DND-41 (cell line): ENCODE measurements at regions not wholly inside any gene's neighbourhood (a gene's known extent, or its start where the extent isn't known, plus 50 kb on each side); places are given as distances from the start of the nearest gene placed in this dataset.

Experiments
- EZH2 ChIP-seq: IDR thresholded peaks from 3 replicates; pipeline ENCODE4 v1.6.1; 2012; ENCODE audit warnings: borderline replicate concordance, low read depth, mild to moderate bottlenecking, moderate library complexity, low read length, inconsistent platforms; ENCODE audit not compliant: severe bottlenecking
- TF ChIP-seq, protein P1 (sequence below): IDR thresholded peaks from 2 replicates; pipeline ENCODE4 v1.5.1; 2012; ENCODE audit warnings: borderline replicate concordance, low read length, moderate library complexity, mild to moderate bottlenecking; ENCODE audit not compliant: poor library complexity, severe bottlenecking; ENCODE audit errors: extremely low read depth

DNA sequence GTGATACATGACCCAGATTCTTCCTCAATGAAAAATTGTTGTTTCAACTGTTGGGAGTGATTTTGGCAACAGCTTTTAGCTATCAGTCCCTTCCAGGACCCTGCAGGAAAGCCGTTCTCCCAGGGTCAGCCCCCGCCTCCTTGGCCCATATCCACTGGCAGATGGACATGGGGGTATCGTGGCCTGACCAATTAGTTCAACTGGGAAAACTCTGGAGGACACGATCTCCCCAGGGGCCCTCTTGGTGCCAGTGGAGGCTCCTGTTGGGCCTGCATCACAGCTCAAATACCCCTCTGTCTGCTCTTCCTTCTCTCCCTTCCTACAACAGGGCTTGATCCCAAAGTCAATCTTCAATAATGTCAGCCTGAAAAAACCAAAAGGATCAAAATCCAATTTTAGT lies 272.5 kb upstream of the B3GAT1 start:
- TF ChIP-seq, protein P1, sequence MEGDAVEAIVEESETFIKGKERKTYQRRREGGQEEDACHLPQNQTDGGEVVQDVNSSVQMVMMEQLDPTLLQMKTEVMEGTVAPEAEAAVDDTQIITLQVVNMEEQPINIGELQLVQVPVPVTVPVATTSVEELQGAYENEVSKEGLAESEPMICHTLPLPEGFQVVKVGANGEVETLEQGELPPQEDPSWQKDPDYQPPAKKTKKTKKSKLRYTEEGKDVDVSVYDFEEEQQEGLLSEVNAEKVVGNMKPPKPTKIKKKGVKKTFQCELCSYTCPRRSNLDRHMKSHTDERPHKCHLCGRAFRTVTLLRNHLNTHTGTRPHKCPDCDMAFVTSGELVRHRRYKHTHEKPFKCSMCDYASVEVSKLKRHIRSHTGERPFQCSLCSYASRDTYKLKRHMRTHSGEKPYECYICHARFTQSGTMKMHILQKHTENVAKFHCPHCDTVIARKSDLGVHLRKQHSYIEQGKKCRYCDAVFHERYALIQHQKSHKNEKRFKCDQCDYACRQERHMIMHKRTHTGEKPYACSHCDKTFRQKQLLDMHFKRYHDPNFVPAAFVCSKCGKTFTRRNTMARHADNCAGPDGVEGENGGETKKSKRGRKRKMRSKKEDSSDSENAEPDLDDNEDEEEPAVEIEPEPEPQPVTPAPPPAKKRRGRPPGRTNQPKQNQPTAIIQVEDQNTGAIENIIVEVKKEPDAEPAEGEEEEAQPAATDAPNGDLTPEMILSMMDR, result no peak
- TF ChIP-seq EZH2, result no peak
